ENCODE measurements at regions not wholly inside any gene's neighbourhood (a gene's known extent, or its start where the extent isn't known, plus 50 kb on each side); places are given as distances from the start of the nearest gene placed in this dataset.
"Not testable (repeated sequence)": the region's sequence is repeated elsewhere in the genome, so short reads cannot be mapped to it uniquely, and the experiment has no call there.

- no peaks in the 10 kb centered on the region for H3K4me1 ChIP-seq (ENCODE audit: control insufficient read depth, low read length)
- no peaks in the 10 kb centered on the region for H3K9me2 ChIP-seq (replicated peaks; ENCODE audit: control insufficient read depth, low read length)
- no peak overlapping the region for H3K4me2 ChIP-seq (ENCODE audit: low read length)
- H3F3A ChIP-seq (ENCODE audit: control insufficient read depth, insufficient read depth), result no peaks in the 10 kb centered on the region
- no peaks in the 10 kb centered on the region for H4K20me1 ChIP-seq (ENCODE audit: control insufficient read depth, insufficient read depth, low read depth, low read length)
- no peak overlapping the region for H3K4me3 ChIP-seq (ENCODE audit: low read length)
- no peak for TF ChIP-seq EZH2phosphoT487 (IDR thresholded peaks at IDR 0.05; ENCODE audit: borderline replicate concordance, low read length)
- TF ChIP-seq CTCF (IDR thresholded peaks at IDR 0.05; ENCODE audit: low read depth, low read length, poor library complexity, severe bottlenecking), result no peak
- H3K79me2 ChIP-seq (ENCODE audit: control insufficient read depth, low read length), result no peaks in the 10 kb centered on the region
- no peaks in the 10 kb centered on the region for H3K36me3 ChIP-seq (ENCODE audit: control insufficient read depth, low read length)
- no peak overlapping the region for H3K27ac ChIP-seq (ENCODE audit: low read depth, low read length)
- H3K9me3 ChIP-seq (ENCODE audit: control insufficient read depth, insufficient read depth, low read length), result no peaks in the 10 kb centered on the region
- no peaks in the 10 kb centered on the region for H3K27me3 ChIP-seq (ENCODE audit: control insufficient read depth, low read length)
Measured at GRCh38 chr2:34799556-34799955, 1200.5 kb upstream of the FAM98A start.

GRCh38 chr2:34795586-34795985 is 1196.5 kb upstream of the FAM98A start:
- H3K4me3 ChIP-seq (ENCODE audit: low read length); H3F3A ChIP-seq (ENCODE audit: control insufficient read depth, insufficient read depth); H3K4me1 ChIP-seq (ENCODE audit: control insufficient read depth, low read length); H3K79me2 ChIP-seq (ENCODE audit: control insufficient read depth, low read length); H3K27me3 ChIP-seq (ENCODE audit: control insufficient read depth, low read length); H3K9me3 ChIP-seq (ENCODE audit: control insufficient read depth, insufficient read depth, low read length); H3K36me3 ChIP-seq (ENCODE audit: control insufficient read depth, low read length); H3K4me2 ChIP-seq (ENCODE audit: low read length); H3K9me2 ChIP-seq (replicated peaks; ENCODE audit: control insufficient read depth, low read length); H4K20me1 ChIP-seq (ENCODE audit: control insufficient read depth, insufficient read depth, low read depth, low read length); H3K27ac ChIP-seq (ENCODE audit: low read depth, low read length): not testable (repeated sequence)

GRCh38 chr2:34789169-34789568 is 1190.1 kb upstream of the FAM98A start:
- Histone ChIP-seq H3K9me2 (replicated peaks; ENCODE audit: control insufficient read depth, low read length) (no peaks in the 10 kb centered on the region), H3K4me2 (ENCODE audit: low read length) (no peak overlapping the region), H3K27ac (ENCODE audit: low read depth, low read length) (no peak overlapping the region), H3K36me3 (ENCODE audit: control insufficient read depth, low read length) (no peaks in the 10 kb centered on the region), H3K79me2 (ENCODE audit: control insufficient read depth, low read length) (no peaks in the 10 kb centered on the region), H3F3A (ENCODE audit: control insufficient read depth, insufficient read depth) (no peaks in the 10 kb centered on the region), H3K27me3 (ENCODE audit: control insufficient read depth, low read length) (no peaks in the 10 kb centered on the region), H4K20me1 (ENCODE audit: control insufficient read depth, insufficient read depth, low read depth, low read length) (no peaks in the 10 kb centered on the region), H3K4me3 (ENCODE audit: low read length) (no peak overlapping the region), H3K9me3 (ENCODE audit: control insufficient read depth, insufficient read depth, low read length) (no peaks in the 10 kb centered on the region), H3K4me1 (ENCODE audit: control insufficient read depth, low read length) (no peaks in the 10 kb centered on the region)
- TF ChIP-seq CTCF (IDR thresholded peaks at IDR 0.05; ENCODE audit: low read depth, low read length, poor library complexity, severe bottlenecking) (no peak), EZH2phosphoT487 (IDR thresholded peaks at IDR 0.05; ENCODE audit: borderline replicate concordance, low read length) (no peak)

- Histone ChIP-seq H3F3A (ENCODE audit: control insufficient read depth, insufficient read depth) (no peaks in the 10 kb centered on the region), H3K27me3 (ENCODE audit: control insufficient read depth, low read length) (no peaks in the 10 kb centered on the region), H3K27ac (ENCODE audit: low read depth, low read length) (no peak overlapping the region), H3K9me3 (ENCODE audit: control insufficient read depth, insufficient read depth, low read length) (no peaks in the 10 kb centered on the region), H3K9me2 (replicated peaks; ENCODE audit: control insufficient read depth, low read length) (no peaks in the 10 kb centered on the region), H3K4me1 (ENCODE audit: control insufficient read depth, low read length) (no peaks in the 10 kb centered on the region), H3K79me2 (ENCODE audit: control insufficient read depth, low read length) (no peaks in the 10 kb centered on the region), H3K4me2 (ENCODE audit: low read length) (no peak overlapping the region), H3K4me3 (ENCODE audit: low read length) (no peak overlapping the region), H3K36me3 (ENCODE audit: control insufficient read depth, low read length) (no peaks in the 10 kb centered on the region), H4K20me1 (ENCODE audit: control insufficient read depth, insufficient read depth, low read depth, low read length) (no peaks in the 10 kb centered on the region)
- no peak for TF ChIP-seq CTCF (IDR thresholded peaks at IDR 0.05; ENCODE audit: low read depth, low read length, poor library complexity, severe bottlenecking)
Measured at GRCh38 chr2:34787341-34787740, 1188.2 kb upstream of the FAM98A start.
